Endometrium (tissue), 2 donors: ENCODE measurements at regions not wholly inside any gene's neighbourhood (a gene's known extent, or its start where the extent isn't known, plus 50 kb on each side); places are given as distances from the start of the nearest gene placed in this dataset.

ENCODE experiments used
- FAIRE-seq: peaks from 2 replicates; lab custom pipeline; 2012; peaks lifted over from hg19 to GRCh38; lab: Jason Lieb, UNC
- donor health status: control.
- donor health status: control.

GRCh38 chr2:9137379-9138150 is 69.0 kb upstream of the ASAP2 start:
- no peak for FAIRE-seq

- no peak for FAIRE-seq
Observed at GRCh38 chr2:9135822-9136558, 70.6 kb upstream of the ASAP2 start.

- no peak for FAIRE-seq
Observed at GRCh38 chr2:9127316-9127715, 79.3 kb upstream of the ASAP2 start.

- no peak for FAIRE-seq
Observed at GRCh38 chr2:9126540-9126939, 80.1 kb upstream of the ASAP2 start.

GRCh38 chr2:9124231-9124741 is 82.3 kb upstream of the ASAP2 start:
- no peak for FAIRE-seq

GRCh38 chr2:9123069-9123468 is 83.5 kb upstream of the ASAP2 start:
- FAIRE-seq, result no peak

GRCh38 chr2:9122367-9122766 is 84.2 kb upstream of the ASAP2 start:
- FAIRE-seq, result no peak

GRCh38 chr2:9118383-9118960 is 88.1 kb upstream of the ASAP2 start:
- no peak for FAIRE-seq

GRCh38 chr2:9115229-9115628 is 91.4 kb upstream of the ASAP2 start:
- no peak for FAIRE-seq

- no peak for FAIRE-seq
Observed at GRCh38 chr2:9114458-9114857, 92.2 kb upstream of the ASAP2 start.

- no peak for FAIRE-seq
Observed at GRCh38 chr2:9113916-9114315, 92.7 kb upstream of the ASAP2 start.

- FAIRE-seq, result no peak
Observed at GRCh38 chr2:9113262-9113661, 93.3 kb upstream of the ASAP2 start.

- no peak for FAIRE-seq
Observed at GRCh38 chr2:9112079-9112721, 94.4 kb upstream of the ASAP2 start.

GRCh38 chr2:9110893-9111569 is 95.6 kb upstream of the ASAP2 start:
- FAIRE-seq, result no peak

GRCh38 chr2:9110346-9110884 is 96.2 kb upstream of the ASAP2 start:
- no peak for FAIRE-seq

- no peak for FAIRE-seq
Observed at GRCh38 chr2:9109871-9110270, 96.7 kb upstream of the ASAP2 start.

GRCh38 chr2:9108210-9108967 is 98.2 kb upstream of the ASAP2 start:
- no peak for FAIRE-seq

- no peak for FAIRE-seq
Observed at GRCh38 chr2:9107168-9108025, 99.2 kb upstream of the ASAP2 start.

GRCh38 chr2:9106338-9107167 is 100.1 kb upstream of the ASAP2 start:
- peak; percentile 18 for FAIRE-seq
